NCI-H128 (cell line): ENCODE measurements at regions not wholly inside any gene's neighbourhood (a gene's known extent, or its start where the extent isn't known, plus 50 kb on each side); places are given as distances from the start of the nearest gene placed in this dataset.
"Not testable (repeated sequence)": the region's sequence is repeated elsewhere in the genome, so short reads cannot be mapped to it uniquely, and the experiment has no call there.

ENCODE experiments used
- DNase-seq: peaks from one replicate; lab custom pipeline; 2025; ENCODE audit not compliant: unreplicated experiment; lab: John Stamatoyannopoulos, UW

- DNase-seq = no peak
These were observed 129.8 kb upstream of the CHODL start for GRCh38 chr21:18114810-18115209.

GRCh38 chr21:18104802-18105201 is 139.8 kb upstream of the CHODL start:
- no peak for DNase-seq

- DNase-seq = not testable (repeated sequence)
These were observed 148.2 kb upstream of the CHODL start for GRCh38 chr21:18096413-18096812.

DNA sequence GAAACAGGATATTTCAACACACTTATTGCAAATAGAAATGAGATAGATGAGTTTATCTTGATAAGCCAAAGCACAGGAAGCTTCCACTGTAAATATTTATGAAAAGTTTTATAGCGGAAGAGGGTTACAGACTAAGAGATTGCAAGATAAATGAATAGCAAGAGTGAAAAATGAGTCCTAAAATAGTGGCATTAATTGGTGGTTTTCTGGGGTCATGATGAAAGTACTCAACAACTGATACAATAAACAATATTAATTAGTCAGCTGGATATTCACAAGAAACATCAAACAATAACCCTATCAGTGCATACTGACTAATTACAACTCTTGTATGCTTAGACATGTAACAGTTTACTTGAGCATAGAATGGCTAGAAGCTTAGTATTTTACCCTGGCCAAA is 154.8 kb upstream of the CHODL start:
- no peak for DNase-seq

DNA sequence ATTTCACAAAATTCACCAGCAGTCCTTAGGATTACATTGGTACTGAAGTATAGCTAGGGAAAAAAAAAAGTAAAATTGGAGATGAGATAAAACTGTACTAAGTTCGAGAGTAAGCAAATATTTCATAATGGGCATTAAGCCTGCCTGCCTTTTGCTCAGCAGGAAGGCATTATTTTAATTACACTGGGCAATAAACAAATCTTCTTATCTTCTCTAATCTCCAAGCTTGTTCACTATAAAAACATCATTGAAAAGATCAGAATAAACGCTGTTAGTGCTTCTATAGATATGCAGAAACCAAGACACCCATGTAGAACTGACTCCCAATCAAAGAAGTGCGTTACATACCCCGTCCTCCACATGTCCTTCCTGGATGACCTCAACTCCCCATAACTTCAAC is 174.2 kb upstream of the CHODL start:
- no peak for DNase-seq

- DNase-seq = no peak
These were observed 174.8 kb upstream of the CHODL start for GRCh38 chr21:18069875-18070274.

GRCh38 chr21:18060402-18060801 is 184.2 kb upstream of the CHODL start:
- no peak for DNase-seq

DNA sequence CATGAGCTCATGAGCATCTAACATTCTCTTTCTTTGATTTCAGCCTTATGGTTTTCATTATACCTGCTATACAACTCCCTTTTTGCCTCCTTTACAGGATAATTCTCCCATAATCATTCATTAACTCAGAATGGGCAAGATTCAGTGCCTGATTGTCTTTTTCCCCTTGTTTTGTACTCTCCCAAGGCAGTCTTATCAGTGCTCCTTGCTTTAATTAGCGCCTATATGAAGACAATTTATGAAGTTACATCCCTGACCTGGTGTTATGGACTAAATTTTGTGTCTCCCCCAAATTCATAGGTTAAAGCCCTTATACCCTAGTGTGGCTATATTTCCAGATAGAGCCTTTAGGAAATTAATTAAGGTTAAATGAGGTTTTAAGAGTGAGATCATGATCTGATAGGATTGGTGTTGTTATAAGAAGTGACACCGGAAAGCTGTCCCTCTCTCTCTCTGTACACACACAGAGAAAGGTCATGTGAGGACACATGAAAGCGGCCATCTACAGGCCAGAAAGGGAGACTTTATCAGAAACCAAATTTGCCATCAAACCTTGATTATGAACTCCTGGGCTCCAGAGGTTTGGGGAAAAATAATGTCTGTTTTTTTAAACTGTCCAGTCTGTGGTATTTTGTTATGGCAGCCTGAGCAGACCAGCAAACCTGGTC is 185.8 kb upstream of the CHODL start:
- DNase-seq = no peak

DNA sequence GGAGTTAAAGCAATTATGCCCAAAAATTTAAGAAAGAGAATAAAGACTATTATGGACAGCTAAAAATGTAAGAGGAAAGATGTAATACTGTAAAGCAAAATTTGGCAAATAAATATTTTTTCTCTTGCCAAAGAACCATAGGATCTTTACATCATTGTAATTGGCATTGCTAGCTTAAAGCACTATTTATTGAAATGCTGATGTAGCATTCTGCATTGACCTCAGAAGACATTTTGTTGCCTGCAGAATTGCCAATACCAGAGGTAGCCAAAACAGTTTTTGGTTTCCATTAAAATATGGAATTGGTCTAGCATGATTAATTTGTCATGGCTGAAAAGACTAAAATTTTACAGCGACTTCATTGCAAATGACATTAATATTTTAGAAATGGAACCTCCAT is 191.5 kb upstream of the CHODL start:
- no peak for DNase-seq

- DNase-seq = no peak
These were observed 195.2 kb upstream of the CHODL start for GRCh38 chr21:18049461-18049860.

GRCh38 chr21:18041012-18041411 is 203.6 kb upstream of the CHODL start:
- no peak for DNase-seq

DNA sequence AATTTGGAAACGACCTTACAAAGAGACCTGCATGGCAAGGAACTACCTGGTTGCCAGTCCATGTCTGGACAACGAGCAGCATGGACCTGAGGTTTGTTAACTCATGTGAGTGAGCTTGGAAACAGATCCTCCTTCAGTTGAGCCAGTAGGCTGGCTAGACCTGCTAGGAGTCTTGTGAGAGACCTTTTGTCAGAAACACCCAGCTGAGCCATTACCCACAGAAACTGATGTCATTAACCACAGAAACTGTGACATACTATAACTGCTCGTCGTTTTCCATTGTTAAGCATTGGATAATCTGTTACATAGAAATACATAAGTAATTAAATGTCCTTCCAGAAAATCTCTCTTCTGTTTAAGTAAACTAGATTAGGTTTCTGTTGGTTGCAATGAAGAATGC is 211.1 kb upstream of the C21orf91 start:
- DNase-seq = no peak

DNA sequence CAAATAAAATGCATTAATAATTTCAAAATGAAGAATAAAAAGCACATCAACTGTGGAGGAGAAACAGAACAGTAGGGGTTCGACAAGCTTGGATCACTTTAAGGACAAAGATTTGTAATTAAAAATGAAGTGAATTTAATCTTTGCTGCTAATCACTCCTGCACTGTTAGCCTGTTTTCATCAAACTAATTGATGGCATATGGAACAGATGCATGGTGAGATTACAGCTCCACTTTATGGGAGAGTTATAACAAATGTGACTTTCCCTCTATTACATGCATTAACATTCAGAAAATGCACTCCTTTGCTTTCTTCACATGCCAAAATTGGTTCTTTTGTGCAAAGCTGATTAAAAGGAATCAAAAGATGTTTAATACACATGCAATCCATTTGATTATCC is 207.2 kb upstream of the C21orf91 start:
- DNase-seq = no peak

- no peak for DNase-seq
These were observed 204.6 kb upstream of the C21orf91 start for GRCh38 chr21:18023711-18024110.

DNA sequence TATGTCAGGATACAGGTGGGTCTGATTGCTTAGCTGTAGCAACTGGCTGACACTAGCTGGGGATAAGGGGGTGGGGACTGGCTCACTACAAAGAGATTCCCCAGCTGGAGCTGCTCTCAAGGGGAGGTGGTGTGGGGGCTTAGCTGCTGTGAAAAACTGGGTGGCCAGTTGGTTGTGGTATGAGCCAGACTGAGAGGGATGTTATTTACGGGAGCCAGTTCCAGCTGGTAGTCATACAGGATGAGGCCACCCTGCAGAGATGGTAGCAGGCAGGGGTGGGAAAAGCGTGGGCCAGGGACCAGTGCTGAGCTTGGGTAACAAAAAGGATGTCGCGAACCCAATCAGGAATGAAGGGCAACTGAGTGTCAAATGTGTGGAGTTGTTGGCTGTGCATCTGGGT is 204.0 kb upstream of the C21orf91 start:
- no peak for DNase-seq

- DNase-seq = no peak
These were observed 188.0 kb upstream of the C21orf91 start for GRCh38 chr21:18007121-18007520.

- no peak for DNase-seq
These were observed 187.5 kb upstream of the C21orf91 start for GRCh38 chr21:18006691-18007090.

DNA sequence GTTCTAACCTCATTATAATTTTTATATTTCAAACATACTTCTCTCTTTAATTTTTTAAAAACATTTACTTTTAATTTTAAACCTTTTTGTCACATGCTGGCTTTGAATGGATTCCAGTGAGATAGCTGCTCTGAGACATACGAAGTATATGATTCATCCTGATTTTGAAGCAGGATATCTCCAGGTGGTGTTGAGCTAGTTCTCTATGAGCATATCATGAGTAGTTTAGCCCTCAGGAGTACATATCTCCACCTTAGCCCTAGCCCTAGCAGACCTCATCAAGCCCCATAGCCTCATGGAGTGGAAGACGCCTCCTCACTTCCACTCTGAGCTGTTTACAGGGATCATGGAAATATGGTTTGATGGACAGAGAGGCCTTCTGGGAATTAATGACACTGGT is 183.2 kb upstream of the C21orf91 start:
- DNase-seq = no peak

DNA sequence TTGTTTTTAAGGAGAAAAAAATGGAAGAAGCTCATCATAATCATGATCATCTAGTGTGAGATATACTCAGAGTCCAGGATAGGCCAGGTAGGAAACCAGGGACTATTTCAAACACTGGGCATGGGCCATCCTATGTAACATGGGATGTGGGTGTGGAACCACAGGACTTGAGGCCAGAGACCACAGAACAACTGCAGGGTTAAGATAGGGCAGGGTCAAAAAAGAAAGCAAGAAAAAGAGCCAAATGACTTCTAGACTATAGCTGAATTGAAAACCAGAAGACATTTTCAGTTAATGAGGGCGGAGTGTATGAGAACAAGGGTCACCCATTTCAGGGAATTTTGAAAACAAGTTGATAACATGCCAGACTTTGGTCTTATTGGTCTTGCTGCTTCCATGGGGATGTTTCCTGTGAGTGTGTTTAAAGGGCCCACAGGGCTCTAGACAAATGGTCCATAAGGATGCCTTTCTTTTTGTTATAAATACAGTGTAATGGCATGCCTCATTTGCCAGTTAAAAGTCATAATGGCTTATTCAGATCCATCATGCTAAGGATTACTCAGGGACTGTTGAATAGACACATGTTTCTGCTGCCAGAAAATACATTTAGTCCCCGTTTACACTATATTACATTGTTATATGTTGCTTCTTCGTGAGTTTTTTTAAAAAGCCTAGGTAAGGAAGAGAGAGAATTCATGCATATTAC is 182.0 kb upstream of the C21orf91 start:
- DNase-seq = no peak

DNA sequence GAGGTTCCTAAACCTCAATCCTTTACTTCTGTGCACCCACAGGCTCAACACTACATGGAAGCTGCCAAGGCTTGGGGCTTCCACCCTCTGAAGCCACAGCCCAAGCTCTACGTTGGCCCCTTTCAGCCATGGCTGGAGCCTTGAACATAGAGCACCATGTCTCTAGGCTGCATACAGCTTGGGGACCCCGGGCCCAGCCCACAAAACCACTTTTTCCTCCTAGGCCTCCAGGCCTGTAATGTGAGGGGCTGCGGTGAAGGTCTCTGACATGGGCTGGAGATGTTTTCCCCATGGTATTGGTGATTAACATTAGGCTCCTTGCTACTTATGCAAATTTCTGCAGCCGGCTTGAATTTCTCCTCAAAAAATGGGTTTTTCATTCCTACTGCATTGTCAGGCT is 179.4 kb upstream of the C21orf91 start:
- not testable (repeated sequence) for DNase-seq

- DNase-seq = no peak
These were observed 170.6 kb upstream of the C21orf91 start for GRCh38 chr21:17989780-17990179.

DNA sequence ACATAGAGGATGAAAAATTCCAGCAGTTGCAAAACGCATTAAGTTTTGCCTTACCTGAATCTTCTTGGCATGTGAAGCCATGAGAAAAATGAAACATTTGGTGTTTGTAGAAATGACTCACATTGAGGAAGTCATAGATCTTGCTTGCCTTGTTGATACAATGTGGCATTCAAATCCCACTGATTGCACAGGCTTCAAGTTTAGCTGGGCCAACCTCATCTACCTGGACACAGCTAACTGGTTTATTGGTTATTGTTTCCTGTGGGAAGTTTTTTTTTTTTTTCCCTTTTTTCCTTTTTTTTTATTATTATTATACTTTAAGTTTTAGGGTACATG is 168.9 kb upstream of the C21orf91 start:
- no peak for DNase-seq
